ENCODE measurements at regions not wholly inside any gene's neighbourhood (a gene's known extent, or its start where the extent isn't known, plus 50 kb on each side); places are given as distances from the start of the nearest gene placed in this dataset.
"Not testable (repeated sequence)": the region's sequence is repeated elsewhere in the genome, so short reads cannot be mapped to it uniquely, and the experiment has no call there.

DNA sequence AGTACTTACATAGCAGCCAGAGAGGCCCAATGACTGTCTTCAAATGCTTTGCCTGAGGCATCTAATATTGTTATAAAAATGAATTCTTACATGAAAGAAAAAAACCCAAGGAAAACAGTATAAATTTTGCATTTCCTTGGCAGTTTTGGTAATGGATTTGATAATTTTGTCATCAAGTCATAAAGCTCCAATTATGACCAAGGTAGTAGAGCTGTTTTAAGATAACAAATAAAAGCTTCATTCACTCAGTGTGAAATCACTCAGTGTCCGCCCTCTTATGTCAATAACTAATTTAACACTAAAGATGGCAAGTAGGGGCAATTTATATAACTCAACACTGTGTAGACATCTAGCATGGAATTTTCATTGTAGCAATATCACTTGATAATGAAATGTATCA lies 193.9 kb downstream of the ANKRD7 start:
- DNase-seq (ENCODE audit: low read depth) = no peak

DNA sequence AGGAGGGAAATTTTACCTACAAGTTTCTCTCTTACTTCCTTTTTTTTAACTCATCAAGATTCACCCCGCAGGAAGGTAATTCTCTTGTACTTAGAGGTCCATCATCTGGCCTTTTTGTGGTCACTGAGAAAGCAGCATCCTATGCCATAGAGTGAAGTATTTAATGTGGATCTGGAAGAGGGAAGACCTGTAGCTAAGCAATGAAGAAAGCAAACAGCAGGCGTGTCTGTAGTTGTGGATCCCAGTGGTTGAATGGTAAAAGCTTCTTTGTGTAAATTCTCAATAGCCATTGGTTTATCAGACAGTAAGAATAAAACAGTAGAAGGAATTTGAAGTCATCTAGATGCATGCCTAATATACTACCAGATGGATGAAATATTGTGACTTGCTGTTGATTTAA lies 196.4 kb downstream of the ANKRD7 start:
- DNase-seq (ENCODE audit: low read depth) = no peak

DNA sequence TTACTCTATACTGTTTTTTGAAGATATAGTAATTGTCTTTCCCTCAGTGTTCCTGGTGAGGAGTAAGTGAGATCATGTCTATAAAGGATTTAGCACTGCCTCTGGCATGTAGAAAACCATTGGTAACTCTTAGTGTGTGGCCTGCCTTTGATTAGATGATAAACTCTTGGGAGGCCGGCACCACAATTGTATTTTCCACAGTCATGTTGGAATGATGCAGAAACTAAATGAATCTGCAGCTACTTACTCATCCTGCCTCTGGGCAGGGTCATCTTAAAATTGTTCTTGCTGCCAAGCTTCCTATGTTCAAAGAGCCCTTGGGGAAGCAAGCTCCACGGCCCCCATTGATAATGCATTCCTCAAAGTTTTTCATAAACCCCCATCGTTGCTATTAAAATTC lies 204.6 kb downstream of the ANKRD7 start:
- DNase-seq (ENCODE audit: low read depth) = no peak

DNA sequence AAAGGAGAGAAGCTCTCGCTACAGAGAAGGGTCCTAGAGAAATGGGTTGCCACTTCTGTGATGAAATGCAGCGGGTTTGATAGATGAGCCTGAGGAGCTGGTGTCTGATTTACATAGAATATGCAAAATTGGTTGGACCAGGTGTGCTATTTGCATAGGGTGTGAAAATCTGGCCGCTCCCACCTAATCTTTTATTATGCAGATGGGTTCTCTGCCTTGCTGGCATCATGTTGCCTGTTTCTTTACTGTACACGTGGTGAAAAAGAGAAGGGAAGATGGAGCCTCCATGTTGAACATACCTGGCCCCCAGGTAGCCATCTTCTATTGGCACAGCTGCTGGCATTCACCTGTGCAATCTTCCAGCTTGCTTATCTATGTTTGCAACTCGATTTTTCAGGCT lies 212.2 kb downstream of the ANKRD7 start:
- DNase-seq (ENCODE audit: low read depth) = no peak

DNA sequence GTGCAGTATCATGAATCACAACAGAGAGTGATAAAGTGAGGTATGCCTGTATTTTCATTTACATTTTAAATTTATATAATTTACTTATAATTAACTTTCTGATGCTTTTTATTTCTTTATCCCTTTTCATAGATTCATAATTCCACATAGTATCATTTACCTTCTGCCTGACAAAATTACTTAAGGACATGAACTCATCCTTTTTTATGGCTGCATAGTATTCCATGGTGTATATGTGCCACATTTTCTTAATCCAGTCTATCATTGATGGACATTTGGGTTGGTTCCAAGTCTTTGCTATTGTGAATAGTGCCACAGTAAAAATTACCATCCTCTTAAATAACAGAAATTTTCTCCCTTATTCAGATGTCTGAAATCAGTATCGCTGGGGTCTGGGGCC lies 224.5 kb downstream of the ANKRD7 start:
- not testable (repeated sequence) for DNase-seq (ENCODE audit: low read depth)

DNA sequence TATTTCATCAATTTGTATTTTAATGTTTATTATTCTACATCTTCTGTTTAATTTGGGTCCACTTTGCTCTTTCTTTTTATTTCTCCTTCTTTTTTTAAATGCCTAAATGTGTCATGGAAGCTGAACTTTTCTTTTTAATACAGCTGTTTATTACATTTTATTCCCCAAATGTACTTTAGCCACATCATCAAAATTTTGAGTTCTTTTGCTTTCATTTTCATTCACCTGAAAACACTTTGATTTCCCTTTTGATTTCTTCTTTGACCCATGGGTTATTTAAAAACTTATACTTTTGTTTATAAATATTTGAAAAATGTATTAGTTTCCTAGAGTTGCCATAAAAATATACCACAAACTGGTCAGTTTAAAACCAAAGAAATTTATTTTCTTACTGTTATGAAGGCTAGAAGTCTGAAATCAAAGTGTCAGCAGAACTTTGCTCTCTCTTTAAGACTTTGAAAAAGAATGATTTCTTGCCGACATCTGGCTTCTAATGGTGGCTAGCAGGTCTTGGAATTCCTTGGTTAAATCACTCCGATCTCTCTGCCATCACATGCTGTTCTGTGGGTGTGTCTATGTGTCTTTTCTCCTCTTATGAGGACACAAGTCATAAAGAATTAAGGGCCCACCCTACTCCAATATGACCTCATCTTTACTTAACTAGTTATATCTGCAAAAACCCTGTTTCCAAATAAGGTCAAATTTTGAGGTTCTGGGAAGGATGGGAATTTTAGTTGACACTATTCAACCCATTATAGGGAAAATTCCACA lies 225.5 kb downstream of the ANKRD7 start:
- no peak for DNase-seq (ENCODE audit: low read depth)

DNA sequence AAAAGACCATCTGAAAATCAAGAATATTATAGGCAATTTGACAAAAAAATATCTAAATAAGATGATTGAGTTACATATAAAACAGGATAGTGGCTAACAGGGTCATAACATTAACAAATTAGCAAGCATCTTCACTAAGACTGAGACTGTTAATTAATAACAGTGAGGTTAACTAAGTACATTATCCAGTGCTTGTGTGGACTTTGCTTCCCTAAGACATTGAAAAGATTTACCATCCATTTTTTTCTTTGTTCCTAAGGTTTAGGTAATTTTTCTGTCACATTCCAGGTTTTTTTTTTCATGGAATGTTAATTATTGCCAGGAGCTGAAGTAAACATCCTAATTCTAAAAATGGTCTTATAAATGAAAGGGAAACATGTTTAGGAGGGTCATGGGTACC lies 227.6 kb downstream of the ANKRD7 start:
- DNase-seq (ENCODE audit: low read depth) = no peak

DNA sequence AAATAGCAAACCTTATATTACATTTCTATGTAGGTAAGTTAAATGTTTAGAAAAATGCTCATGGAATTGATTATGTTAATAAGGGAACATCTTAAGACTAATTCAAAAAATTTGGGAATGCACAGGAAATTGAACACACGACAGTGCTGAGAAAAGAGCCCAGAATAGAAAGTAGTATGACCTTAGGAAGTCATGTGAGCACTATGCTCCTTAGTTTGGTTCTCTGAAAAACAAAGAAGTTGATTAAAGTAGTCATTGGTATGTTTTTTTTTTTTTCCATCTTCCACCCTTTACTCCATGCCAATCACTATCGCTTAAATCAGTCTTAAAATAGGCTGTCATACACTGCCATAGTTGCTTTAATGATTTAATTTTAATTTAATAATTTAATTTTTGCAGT lies 242.9 kb downstream of the ANKRD7 start:
- no peak for DNase-seq (ENCODE audit: low read depth)

DNA sequence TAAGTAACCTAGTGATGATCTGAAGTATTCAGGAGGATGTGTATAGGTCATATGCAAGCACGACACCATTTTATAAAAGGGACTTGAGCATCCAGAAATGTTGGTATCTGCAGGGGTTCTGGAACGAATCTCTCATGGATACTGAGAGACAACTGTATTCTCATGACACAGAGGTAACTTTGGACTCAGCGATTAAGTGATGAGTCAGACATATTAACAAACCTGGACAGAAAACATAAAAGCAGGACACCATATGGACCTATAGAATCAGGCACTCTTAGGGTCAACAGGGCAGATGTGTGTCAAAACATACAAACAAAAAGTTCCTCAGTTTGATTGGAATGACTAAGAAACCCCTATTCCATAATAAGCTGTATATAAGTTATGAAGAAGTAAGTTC lies 248.1 kb downstream of the ANKRD7 start:
- DNase-seq (ENCODE audit: low read depth) = no peak

DNA sequence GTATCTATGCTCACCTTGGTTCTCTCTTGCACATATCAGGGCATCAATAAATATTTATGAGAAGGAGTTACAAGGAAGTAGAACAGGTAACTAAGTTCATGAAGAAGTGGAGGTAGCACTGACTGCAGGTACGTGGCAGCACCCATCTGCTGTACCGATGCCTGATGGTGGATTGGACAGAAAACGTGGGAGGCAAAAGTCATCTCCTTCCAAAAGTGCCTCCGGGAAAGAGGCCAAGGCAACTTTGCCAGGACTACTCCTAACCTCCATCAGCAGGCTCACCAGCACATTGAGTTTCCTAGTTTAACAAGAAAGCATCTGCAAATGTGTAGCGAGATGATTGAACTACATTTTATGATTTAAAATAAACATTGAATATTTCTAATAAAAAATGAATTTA lies 248.8 kb downstream of the ANKRD7 start:
- DNase-seq (ENCODE audit: low read depth) = no peak

DNA sequence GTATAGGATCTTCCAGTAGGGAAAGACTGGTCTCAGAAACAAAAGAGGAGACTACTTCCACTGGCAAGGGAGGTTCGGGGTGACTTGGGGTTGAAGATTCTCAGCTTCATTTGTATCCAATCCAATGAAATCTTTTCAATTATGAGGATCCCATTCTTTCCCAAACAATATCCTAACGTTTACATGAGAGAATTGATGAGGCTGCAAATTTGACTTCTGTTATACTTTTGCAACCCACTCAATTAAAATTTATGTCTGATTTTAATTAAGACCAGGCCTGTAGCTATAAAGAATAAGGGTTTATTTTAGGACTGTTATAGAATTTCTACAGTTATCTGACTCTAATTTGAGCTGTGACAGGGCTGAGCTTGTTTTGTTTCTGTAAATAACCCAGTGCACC lies 251.5 kb downstream of the ANKRD7 start:
- DNase-seq (ENCODE audit: low read depth) = no peak

DNA sequence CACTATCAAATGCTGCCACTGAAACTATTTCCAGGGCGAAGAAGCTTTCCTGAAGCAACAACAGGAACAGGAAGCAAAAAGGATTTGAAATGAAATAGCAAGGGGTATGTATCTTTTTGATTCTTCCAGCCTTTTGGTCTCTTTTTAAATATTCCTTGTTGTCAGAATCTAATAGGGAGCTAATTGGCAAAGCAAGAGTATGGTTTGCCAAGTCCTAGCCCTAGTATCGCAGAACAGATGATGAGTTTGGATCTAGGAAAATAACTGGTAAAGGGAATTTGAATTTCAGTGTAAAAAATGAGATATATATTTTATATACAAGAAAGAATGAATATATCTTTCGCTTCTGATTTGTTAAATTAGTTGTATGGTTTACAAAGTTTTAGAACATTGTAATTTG lies 252.5 kb downstream of the ANKRD7 start:
- no peak for DNase-seq (ENCODE audit: low read depth)

DNA sequence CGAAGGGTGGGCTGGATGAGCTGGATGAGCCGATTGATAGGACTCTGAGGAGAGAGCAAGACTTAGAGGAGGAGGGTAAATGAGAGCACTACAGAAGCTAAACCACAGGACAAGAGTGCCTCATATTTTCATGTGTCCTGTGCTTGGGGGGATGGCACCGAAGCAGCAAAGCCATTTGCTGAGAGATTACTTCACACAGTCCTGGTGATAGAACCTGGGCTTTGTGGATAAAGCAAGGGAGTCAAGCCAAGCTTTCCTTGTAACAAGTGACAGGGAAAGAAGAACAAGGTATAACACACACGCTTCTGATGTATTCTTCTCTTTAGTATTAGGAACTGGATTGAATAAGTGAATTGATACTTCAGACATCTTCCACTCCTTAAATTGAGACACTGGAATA lies 253.7 kb downstream of the ANKRD7 start:
- DNase-seq (ENCODE audit: low read depth) = no peak

DNA sequence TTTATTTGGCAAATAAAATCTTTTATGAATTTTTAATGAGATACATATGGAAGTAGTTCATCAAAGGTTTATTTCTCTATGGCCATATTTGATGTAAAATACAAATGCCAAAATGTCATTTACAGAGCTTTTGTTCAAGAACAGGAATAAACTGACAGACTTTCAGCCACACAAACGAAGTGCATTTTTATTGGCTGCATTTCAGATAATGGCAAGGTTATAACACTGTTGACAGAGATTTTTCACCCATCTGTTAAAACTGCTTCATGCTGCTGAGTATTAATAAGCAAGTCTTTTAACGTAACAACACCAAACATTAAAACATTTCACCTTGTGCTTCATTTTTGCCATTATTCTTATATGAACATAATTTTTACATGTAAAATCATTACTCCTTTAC lies 254.4 kb downstream of the ANKRD7 start:
- no peak for DNase-seq (ENCODE audit: low read depth)

DNA sequence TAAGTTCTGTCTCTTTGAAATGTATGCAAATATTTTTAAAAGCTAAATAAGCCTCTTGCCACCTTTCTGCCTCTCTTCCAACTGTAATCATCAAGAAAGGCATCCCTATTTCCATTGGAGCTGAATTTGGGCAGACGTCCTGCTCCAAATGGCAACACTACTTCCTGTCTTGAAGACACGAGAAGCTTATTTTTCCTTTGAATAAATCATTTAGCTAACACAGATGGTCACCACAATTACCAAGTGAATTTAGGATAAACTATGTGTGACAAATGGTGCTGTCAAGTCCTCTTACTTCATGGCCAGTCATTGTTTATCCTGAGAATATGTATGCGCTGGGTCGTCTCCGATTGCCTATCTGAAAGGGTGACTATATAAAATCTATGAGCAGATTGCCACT lies 268.0 kb downstream of the ANKRD7 start:
- DNase-seq (ENCODE audit: low read depth) = no peak

DNA sequence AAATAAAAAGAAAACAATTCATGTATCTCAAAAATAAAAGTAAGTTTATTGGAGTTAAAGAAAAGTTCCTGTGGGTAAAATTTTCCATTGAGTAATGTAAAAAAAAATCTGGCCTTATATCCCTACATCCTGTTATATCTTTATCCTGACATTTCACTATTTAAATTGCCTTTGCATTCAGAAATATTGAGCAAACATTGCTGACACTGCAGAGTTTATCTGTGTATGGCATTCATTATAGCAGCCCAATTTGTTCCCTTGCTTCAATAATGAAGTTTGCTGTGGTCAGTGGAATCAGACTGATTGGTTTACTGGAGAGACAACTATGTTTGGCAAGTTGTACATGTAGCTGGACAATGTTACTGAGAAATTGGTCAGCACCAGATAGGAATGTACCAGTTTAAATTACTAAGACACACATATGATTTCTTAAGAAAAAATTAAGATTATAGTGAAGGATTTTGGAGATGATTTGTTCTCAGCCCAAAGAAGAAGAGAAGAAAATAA lies 271.7 kb downstream of the ANKRD7 start:
- DNase-seq (ENCODE audit: low read depth) = no peak

DNA sequence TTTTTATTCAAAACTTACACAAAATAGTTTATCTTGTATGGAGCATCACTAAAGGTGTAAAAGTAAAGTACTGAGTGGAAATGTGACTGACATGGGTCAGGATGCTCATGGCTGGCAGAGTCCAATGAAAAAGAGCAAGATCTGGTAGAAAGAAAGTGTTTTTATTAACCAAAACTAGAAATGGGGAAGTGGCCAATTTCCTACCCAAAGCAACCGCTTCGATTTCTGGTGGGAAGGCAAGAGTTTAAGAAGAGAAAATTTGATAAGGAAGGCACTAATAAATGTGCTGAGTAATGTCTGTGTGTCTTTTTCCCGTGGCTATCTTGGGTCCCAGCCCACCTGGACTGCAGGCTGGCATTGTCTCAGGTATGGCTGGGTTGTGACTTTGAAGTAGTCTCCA lies 277.7 kb downstream of the ANKRD7 start:
- DNase-seq (ENCODE audit: low read depth) = no peak

DNA sequence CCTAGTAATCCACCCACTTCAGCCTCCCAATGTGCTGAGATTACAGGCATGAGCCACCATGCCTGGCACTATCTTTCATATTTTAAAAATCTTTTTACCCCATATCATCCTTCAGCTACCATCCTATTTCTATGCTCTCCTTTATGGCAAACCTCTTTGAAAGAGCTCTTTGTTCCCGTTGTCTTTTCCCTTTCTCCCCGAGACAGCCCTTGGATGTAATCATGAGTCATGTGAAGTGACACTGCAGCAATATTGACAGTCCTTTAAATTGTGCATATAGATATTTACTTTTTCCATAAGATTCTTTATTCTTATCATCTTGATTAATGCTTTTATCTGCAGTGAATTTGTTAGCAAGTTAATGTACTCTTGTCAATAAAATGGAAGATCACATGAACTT lies 286.6 kb downstream of the ANKRD7 start:
- DNase-seq (ENCODE audit: low read depth) = no peak

DNA sequence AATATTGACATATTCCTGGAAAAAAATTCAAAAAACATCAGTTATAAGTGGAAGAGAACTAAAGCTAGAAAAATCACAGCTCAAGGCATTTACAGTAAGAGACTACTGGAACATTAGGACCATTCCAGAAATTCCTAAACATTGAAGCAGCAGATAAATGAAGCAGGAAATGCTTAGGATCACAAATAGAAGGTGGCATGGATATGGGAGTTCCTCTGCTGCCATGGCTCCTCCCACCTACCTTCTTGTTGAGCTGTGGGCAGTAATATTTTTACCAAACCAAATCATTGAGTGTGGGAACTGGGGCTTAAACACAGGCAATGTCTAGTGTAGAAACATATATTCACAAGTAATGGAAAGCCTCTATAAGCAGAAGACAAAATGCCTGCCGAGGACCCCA lies 292.8 kb downstream of the ANKRD7 start:
- DNase-seq (ENCODE audit: low read depth) = no peak

DNA sequence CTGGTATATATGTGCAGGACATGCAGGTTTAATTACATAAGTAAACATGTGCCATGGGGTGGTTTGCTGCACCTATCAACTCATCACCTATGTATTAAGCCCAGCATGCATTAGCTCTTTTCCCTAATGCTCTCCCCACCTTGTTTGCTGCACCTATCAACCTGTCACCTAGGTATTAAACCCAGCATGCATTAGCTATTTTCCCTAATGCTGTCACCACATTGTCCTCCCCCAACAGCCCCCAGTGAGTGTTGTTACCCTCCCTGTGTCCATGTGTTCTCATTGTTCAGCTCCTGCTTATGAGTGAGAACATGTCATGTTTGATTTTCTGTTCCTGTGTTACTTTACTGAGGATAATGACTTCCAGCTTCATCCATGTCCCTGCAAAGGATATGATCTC lies 300.5 kb downstream of the ANKRD7 start:
- DNase-seq (ENCODE audit: low read depth) = no peak

DNA sequence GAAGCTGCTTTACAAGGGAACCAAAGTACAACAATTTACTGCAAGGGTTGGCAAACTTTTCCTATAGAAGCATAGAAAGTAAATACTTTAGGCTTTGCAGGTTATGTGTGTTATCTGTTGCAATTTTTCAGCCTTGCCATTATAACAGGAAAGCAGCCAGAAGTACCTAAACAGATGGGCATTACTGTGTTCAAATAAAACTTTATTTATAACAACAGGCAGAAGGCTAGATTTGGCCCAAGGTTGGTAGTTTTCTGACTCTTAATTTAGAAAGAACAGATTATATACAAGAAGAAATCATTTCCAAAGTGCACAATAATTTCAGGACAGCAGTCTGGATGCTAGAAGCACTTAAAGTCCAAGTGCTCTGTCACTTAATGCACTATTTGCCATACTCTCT lies 307.1 kb downstream of the ANKRD7 start:
- no peak for DNase-seq (ENCODE audit: low read depth)

DNA sequence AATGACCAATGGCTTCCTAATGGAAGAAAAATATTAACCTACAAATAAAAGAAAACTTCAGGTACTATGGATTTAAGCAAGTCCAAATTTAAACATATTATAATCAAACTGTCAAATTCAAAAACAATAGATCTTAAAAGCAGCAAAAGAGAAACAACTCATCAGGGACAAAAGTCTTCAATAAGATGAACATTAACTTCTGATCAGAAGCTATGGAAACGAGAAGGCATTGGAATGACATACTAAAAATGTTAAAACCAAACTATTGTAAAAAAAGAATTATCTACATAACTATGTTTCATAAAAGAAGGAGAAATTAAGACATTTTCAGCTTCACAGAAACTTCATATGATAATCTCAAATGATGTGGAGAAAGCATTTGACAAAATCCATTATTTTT lies 334.7 kb downstream of the ANKRD7 start:
- no peak for DNase-seq (ENCODE audit: low read depth)

DNA sequence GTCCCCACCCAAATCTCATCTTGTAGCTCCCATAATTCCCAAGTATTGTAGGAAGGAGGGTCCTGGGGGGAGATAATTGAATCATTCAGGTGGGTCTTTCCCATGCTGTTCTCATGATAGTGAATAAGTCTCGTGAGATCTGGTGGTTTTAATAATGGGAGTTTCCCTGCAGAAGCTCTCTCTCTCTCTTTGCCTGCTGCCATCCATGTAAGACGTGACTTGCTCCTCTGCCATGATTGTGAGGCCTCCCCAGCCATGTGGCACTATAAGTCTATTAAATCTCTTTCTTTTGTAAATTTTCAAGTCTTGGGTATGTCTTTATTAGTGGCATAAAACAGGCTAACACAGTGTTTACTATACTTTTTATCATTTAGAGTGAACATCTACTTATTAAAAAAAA lies 338.8 kb downstream of the ANKRD7 start:
- DNase-seq (ENCODE audit: low read depth) = no peak

DNA sequence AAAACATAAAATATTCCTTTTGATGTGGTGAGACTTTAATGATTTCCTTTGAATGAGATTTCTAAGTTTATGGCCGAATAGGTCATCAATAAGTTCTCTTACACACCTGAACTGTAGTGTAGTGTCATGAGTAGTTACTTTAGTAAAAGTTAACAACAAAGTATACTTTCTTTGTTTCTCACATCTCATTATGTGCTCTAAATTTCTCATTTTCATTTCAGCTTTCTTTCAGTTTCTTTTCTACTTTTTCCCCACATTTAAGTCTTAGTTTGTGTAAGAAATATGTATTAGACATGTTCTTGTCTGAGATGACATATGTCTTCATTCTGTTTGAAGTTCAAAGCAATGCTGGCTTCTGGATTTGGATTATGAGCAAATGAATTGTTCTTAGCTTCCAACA lies 348.1 kb downstream of the ANKRD7 start:
- DNase-seq (ENCODE audit: low read depth) = no peak
